Ovary (tissue), 7 donors: ENCODE measurements at regions not wholly inside any gene's neighbourhood (a gene's known extent, or its start where the extent isn't known, plus 50 kb on each side); places are given as distances from the start of the nearest gene placed in this dataset.

Experiments
- DNase-seq, 5 donors: peaks; one replicate each; pipeline ENCODE4 v3.0.0-alpha.2; 2019 to 2020
- H3K27ac ChIP-seq, 2 donors: fragments of 200-600 bp; one replicate each; pipeline versions ENCODE4 v1.5.1 to v1.8.0; 2019 to 2022
- H3K27me3 ChIP-seq: fragments of 200-600 bp; one replicate; pipeline ENCODE4 v1.8.0; 2022
- H3K36me3 ChIP-seq: fragments of 200-600 bp; sonication (generic); one replicate; pipeline ENCODE4 v1.5.1; 2019
- H3K4me1 ChIP-seq: one replicate; pipeline ENCODE4 v1.8.1; 2013; ENCODE audit warnings: mild to moderate bottlenecking, moderate library complexity; ENCODE audit not compliant: insufficient read depth
- H3K4me3 ChIP-seq: fragments of 200-600 bp; sonication (generic); one replicate; pipeline ENCODE4 v1.5.1; 2017
- H3K9me3 ChIP-seq, 2 donors: fragments of 200-600 bp in 1 of 2; sonication (generic) in 1 of 2; one replicate each; pipeline versions ENCODE4 v1.5.1 to v1.8.1; 2013 to 2019; ENCODE audit warnings: mild to moderate bottlenecking in 1 of 2, moderate library complexity in 1 of 2
- EP300 ChIP-seq: sonication (generic); formaldehyde crosslinking; IDR thresholded peaks from one replicate; pipeline ENCODE4 v1.6.1; 2017; ENCODE audit warnings: antibody characterized with exemption
- POLR2A ChIP-seq: fragments of 450-650 bp; IDR thresholded peaks from one replicate; pipeline ENCODE4 v1.6.1; 2017; ENCODE audit warnings: antibody characterized with exemption, mild to moderate bottlenecking, moderate library complexity
- WGBS, 3 donors: extraction: QIAGEN DNeasy Blood & Tissue Kit in 1 of 3; methylation state at CpG; one replicate each; pipeline versions ENCODE4 v1.1.5 to v1.1.7; 2013 to 2017; 5-methylcytosine and 5-hydroxymethylcytosine counted together
- intact Hi-C, 4 donors: fragments of 100-400 bp; cut with DNase I; formaldehyde crosslinking; loops; one replicate each; pipeline versions ENCODE4 v1.11.0 to v1.15.1; 2022 to 2023
- TF ChIP-seq, protein P1 (sequence below), 3 donors: fragments of 450-650 bp in 2 of 3; fragments of 200-600 bp in 1 of 3; IDR thresholded peaks; one replicate each; pipeline versions ENCODE4 v1.5.1 to v1.8.0; 2016 to 2022; ENCODE audit warnings: antibody characterized with exemption in 3 of 3, mild to moderate bottlenecking in 1 of 3
- donor health status: DM: no; HTN: no; CAD: no; lungs with moderate emphysema.
- donor health status: DM: no; HTN: no; CAD: no.
- donor health status: Bipolar disorder and iron deficiency.
- donor health status: DM: no; HTN: no; CAD: no.
- donor health status: DM: yes; HTN: yes; CAD: no.

DNA sequence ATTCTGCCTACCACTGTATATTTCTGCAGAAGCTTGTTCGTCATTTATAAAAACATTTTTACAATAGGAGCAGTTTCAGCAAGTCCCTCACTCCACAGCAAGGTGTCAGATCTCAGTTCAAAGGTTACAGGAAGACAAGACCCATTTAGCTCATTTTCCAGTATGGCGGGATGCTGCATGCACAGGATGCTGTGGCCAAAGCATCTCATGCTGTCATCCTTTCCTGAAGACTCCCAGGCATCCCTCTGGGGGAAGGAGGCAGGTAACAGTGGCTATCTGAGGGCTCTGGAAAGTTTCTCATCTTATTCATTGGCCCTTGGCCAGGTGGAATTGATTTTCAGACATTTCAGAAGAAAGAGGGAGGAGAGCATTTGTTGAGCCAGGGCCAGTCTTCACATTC is 539.3 kb upstream of the CDH5 start:
- H3K4me3 ChIP-seq = no peak overlapping the region
- no peaks in the 10 kb centered on the region for H3K9me3 ChIP-seq
- no peak overlapping the region for H3K27ac ChIP-seq
- WGBS, 3 donors = 95 to 100% (median 100%) methylated on average over 2 of the region's 2 CpGs
- intact Hi-C loops = no loop called here
- peaks cover under 1% of the 10 kb centered on the region for H3K4me1 ChIP-seq
- H3K27me3 ChIP-seq = no peaks in the 10 kb centered on the region
- no peak for TF ChIP-seq EP300
- TF ChIP-seq, protein P1, sequence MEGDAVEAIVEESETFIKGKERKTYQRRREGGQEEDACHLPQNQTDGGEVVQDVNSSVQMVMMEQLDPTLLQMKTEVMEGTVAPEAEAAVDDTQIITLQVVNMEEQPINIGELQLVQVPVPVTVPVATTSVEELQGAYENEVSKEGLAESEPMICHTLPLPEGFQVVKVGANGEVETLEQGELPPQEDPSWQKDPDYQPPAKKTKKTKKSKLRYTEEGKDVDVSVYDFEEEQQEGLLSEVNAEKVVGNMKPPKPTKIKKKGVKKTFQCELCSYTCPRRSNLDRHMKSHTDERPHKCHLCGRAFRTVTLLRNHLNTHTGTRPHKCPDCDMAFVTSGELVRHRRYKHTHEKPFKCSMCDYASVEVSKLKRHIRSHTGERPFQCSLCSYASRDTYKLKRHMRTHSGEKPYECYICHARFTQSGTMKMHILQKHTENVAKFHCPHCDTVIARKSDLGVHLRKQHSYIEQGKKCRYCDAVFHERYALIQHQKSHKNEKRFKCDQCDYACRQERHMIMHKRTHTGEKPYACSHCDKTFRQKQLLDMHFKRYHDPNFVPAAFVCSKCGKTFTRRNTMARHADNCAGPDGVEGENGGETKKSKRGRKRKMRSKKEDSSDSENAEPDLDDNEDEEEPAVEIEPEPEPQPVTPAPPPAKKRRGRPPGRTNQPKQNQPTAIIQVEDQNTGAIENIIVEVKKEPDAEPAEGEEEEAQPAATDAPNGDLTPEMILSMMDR (IDR thresholded peaks at IDR 0.05) = no peak
- no peak for TF ChIP-seq POLR2A
- no peak for DNase-seq
- H3K36me3 ChIP-seq = no peaks in the 10 kb centered on the region

DNA sequence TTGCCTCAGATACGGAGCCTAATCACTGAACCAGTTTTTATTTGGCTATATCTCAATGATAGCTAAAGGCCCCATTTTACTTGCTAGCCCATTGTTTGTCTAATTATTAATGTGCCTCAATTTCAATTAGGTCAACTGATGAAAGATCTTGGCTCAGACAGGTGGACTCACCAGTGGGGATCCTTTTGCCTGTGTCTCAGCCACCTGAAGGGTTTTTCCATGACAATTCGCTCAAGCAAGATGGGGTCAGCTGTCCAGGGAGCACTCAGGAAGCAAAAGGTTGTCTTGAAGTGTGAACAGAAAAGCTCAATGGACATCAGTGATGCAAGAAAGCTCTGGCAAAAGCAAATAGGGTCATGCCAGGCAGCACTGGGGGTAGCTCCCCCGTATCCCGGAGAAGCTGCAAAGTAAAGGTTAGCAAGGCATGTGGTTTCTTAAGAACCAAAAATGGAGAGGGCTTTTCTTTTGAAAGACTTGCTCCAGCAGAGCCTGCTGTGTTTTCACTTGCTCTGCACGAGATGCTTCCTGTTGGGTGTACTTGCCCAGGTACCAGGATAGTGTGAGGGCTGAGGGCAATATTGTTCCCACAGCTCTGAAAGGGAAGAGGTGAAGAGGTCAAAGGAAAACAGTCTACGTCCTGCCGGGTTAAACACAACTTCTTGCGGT is 541.2 kb upstream of the CDH5 start:
- TF ChIP-seq, protein P1 (IDR thresholded peaks at IDR 0.05) = no peak
- TF ChIP-seq EP300 (no peak), POLR2A (no peak)
- 85 to 89% (median 89%) methylated on average over 8 of the region's 8 CpGs for WGBS, 3 donors
- no peaks in the 10 kb centered on the region for H3K9me3 ChIP-seq

DNA sequence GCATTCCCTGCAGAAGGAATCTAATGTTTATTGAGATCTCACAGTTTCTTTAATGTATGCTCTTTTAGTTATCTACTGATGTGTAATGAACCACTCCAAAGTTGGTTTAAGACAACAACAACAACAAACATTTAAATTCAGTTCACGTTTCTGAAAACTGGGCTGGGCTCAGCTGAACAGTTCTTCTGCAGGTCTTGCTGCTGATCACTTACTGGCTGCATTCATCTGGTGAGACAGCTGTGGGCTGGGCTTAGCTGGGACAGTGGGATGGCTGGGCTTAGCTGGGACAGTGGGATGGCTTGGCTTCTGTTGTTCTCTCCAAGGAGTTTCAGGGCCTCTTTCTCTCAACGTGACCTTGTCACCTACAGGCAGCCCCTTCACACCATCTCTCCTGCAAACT is 544.3 kb upstream of the CDH5 start:
- Histone ChIP-seq H3K27ac (no peak overlapping the region), H3K36me3 (no peaks in the 10 kb centered on the region), H3K4me3 (no peak overlapping the region), H3K27me3 (no peaks in the 10 kb centered on the region), H3K4me1 (no peaks in the 10 kb centered on the region), H3K9me3 (no peaks in the 10 kb centered on the region)
- DNase-seq = no peak
- WGBS, 3 donors = 85 to 93% (median 92%) methylated on average over 2 of the region's 2 CpGs
- intact Hi-C loops = no loop called here
- TF ChIP-seq POLR2A = no peak
- TF ChIP-seq, protein P1 (IDR thresholded peaks at IDR 0.05) = no peak
- TF ChIP-seq EP300 = no peak

More for the DNA sequence above, 541.2 kb upstream of the CDH5 start:
- Histone ChIP-seq H3K36me3 (no peaks in the 10 kb centered on the region), H3K4me3 (no peak overlapping the region), H3K4me1 (no peaks in the 10 kb centered on the region), H3K27me3 (no peaks in the 10 kb centered on the region), H3K27ac (no peak overlapping the region)
- intact Hi-C loops = no loop called here
- no peak for DNase-seq

DNA sequence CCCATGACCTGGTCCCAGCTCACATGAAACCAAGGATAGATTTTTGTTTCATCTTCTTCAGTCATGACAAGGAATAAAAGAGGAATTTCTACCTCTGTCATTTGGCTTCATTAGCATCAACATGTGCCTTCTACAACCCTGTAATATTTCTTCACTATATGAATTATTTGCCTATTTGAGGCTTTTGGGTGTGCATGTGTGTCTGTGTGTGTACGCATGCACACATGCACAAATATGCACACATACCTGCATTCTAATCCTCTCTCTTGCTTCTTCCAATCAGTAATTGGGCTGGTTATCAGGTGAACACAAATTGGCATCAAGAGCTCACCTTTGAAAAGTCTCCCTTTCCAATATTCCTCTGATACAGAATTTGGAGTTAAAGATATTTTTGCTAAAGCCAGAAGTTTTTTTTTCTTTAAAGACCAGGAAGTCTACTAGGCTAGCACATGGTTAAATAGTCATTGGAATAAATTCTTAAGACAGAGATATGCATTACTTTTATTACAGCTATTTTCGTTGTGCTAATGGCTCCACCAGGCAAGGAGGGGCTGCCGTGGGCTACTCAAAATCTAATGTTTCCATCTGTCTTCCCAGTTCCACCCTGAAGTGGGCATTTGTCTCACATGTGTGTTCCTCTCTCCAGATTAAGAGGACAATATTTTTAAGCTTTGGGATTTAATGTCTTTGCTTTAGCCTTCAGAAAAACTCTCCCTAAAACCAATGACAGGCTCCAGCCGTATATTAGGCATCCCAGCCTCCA is 547.2 kb upstream of the CDH5 start:
- no peaks in the 10 kb centered on the region for H3K36me3 ChIP-seq
- TF ChIP-seq EP300 (no peak), POLR2A (no peak)
- TF ChIP-seq, protein P1 (IDR thresholded peaks at IDR 0.05) = no peak
- no peak overlapping the region for H3K27ac ChIP-seq
- no peak for DNase-seq
- 58 to 63% (median 58%) methylated on average over 4 of the region's 4 CpGs for WGBS, 3 donors
- H3K4me1 ChIP-seq = no peaks in the 10 kb centered on the region
- intact Hi-C loops = no loop called here
- no peaks in the 10 kb centered on the region for H3K9me3 ChIP-seq
- H3K4me3 ChIP-seq = no peak overlapping the region
- no peaks in the 10 kb centered on the region for H3K27me3 ChIP-seq
